HG03175 (cell line): ENCODE measurements at regions not wholly inside any gene's neighbourhood (a gene's known extent, or its start where the extent isn't known, plus 50 kb on each side); places are given as distances from the start of the nearest gene placed in this dataset.
"Not testable (repeated sequence)": the region's sequence is repeated elsewhere in the genome, so short reads cannot be mapped to it uniquely, and the experiment has no call there.

Experiments
- ATAC-seq: cut with Tn5 transposase; IDR thresholded peaks from one replicate; pipeline ENCODE4 v1.9.1; 2021; ENCODE audit warnings: mild to moderate bottlenecking, moderate library complexity; ENCODE audit not compliant: unreplicated experiment

DNA sequence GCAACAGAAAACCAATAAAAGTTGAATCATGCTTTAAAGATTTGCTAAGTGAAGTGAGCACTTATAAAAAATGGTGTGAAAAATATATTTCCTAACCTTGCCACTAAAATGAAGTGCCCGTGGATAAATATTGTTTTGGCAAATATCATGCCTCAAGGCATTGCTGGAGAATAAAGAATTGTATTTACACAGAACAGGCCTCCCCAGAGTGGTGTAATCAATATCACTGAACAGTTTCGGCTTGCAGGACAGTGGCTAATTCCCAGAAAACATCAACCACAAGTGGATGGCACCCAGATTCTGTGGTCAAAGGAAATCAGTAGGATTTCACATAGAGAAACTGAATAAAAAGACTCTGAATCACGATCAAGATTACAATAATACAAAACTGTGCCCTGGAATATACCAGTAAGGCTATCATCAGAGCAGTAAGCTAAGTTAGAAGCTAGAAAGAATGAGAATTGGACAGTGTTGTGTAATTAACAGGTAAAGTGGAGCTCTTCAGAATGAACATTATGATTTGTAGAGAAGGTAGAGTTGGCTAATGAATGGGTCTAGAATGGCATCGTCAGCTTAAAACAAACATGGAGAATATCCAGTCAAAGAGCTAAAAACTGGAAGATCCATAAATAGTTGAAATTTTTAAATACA lies 1026.9 kb upstream of the ADGRB3 start:
- no peak for ATAC-seq

DNA sequence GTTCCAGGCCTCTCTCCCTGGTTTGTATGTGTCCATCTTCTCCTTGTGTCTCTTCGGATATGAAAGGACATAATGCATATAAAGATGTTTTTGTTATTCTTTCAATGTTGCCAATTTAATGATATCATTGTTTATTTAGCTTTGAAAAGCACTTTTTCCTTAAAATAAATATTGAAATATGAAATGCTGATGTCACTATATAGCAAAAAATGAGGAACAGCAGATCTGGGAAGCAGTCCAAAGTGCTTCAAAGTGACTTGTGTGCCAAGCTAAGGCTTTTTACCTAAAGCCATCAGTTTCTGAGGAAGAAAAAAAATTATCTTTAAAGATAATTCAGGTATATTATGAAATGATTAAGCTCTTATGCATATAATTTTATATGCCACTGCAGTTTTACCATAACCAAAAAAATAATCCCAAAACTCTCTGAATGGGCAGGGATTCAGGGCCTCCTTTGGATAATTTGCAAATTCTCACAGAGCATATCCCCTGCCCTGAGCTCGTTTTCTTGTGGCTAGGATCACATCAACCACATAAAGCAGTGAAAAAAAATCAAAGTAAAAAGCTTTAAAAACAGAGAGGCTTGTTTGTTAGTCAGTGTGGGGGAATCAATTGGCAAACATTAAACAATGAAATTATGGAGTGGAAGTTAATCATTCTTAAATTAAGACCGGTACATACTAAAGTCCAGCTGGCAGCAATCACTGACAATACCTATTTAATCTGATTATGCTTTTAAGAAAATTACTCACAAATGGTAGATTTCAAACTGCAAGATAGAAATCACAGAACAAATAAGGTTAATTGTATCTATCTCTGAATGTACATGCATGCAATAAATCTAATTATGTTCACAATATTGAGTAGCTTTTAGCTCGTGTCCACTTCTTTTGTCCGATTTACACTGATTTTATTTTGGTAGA lies 1027.9 kb upstream of the ADGRB3 start:
- ATAC-seq: no peak

DNA sequence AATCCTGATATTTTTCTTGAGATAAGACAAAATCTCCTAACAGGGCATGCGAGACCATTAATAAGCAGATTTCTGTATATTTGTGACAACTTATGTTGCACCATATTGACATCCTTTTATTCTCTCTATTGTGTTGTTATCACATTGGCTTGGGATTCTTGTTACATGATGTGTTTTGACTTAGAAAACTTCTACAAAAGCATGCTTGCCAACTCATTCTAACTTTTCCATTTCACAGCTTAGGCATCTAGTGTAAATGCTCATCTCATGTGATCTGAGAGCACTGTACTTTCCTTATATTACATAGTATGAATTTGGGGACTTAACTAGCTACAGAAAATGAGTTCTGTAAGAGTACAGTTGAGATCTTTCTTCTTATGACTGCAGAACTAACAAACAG lies 1040.7 kb upstream of the ADGRB3 start:
- no peak for ATAC-seq

DNA sequence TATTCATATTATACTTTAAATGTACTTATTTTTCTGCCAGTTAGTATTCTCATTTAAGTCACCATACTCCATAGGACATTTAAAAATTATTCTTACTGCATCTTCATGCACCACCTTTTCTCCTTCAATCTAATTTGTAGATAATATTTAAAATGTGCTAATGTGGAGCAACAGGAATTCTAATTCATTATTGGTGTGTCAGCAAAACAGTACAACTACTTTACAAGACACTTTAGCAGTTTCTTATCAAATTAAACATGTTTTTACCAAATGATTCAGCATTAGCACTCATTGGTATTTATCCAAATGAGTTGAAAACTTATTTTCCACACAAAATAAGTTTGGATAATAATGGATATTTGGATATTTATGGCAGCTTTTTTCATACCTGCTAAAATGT lies 1041.8 kb upstream of the ADGRB3 start:
- ATAC-seq: no peak

DNA sequence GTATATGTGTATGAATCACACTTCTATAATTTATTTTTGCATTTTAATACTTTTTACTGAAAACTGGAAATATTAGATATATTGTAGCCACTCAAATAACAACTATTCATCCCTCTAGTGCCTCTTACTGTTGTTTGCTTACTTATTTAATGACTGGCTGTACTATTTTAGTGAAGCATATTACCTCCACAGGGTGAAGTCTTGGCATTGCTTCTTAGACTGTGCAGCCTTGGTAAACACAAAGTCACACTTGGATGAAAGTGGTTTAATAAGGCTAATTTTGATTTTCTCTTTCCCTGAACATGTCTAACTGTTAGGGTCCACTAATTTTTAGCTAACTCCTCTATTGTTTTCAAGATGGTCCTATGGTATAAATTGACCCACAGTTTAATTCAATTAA lies 1043.2 kb upstream of the ADGRB3 start:
- no peak for ATAC-seq

DNA sequence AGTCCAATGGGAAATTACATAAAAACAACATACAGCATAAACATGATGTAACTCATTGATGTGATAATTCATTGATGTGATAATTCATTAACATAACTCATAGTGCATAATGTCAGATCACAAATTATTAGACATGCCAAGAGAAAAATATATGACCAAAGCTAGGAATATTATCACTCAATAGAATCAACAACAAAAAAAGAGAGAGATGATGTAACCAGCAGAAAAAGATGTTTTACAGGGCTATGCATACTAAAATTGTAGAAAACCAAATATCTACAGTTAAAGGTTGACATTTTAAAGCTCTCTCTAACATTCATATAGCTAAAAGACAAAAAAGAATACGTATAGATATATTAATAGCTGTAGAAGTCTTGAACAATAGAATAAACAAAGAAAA lies 1067.2 kb upstream of the ADGRB3 start:
- ATAC-seq: no peak

DNA sequence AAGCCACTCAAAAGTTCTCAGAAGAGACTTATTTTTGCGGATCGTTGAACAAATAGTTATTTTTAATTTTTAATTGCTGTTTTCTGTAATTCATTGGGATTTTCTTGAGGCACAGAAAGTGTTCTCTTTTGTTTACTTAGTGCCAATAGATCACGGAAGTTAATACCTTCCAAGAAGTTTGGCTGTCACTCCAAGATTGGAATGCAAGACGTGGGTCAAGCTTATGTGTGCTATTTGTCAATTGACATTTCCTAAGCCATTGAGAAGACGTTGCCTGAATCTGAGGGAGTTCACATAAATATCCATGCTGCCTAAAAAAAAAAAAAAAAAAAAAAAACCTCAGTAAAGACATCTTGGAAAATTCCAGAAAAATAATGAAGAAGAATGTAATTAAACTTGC lies 1071.4 kb upstream of the ADGRB3 start:
- no peak for ATAC-seq

DNA sequence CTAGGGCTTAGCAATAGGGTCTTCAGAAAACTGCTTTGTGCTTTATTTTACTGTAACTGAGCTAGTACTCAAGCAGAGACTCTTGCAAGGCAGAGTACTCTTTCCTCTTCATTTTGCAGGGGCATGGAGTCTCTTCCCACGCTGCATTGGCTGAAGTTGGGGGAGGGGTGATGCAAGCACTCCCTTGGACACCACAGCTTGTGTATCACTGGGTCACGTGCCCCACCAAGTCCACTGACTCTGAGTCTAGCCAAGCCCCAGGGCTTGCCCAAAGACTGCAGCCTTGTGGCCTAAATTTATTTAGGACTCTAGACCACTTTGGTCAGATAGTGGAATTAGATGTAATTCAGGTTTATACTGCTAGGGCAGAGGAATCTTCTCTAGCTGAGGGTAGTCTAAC lies 1075.0 kb upstream of the ADGRB3 start:
- no peak for ATAC-seq

DNA sequence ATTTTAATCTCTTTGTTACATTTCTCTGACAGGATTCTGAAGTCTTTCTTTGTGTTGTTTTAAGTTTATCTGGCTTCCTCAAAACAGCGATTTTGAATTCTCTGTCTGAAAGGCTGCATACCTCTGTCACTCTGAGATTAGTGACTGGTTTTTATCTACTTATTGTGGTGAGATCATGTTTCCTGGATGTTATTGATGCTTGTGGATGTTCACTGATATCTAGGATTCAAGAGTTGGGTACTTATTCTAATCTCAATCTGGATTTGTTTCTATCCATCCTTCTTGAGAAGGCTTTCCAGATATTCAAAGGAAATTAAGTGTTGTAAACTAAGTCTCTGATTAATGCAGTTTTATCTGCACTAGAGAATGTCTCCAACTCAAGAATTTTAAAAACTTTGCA lies 1076.1 kb upstream of the ADGRB3 start:
- ATAC-seq: no peak

DNA sequence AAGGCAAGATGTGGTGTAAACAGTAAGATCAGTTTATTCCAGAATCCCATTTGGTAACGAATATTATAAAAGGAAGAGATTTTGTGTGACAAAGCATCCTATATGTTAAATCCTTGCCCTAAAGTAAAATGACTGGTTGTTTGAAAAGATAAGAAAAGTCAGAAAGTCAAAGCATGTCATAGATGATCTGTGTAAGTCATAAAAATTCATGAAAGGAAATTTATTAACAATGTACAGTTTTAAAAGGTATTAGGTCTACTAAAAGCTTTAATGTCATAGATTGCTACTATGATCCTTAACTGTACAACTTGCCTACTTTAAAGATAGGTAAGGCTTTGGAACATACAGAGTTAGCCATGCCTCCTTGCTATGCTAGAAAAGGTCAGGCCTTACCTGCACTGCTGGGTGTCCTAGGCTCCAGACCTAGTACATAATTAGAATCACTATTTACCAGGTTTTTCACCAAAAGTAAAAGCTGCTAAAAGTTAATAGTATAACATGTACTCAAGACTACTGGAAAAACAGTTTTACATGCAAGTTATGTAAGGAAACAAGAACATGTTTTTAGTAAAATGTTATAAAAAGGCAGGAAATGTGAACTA lies 1090.1 kb upstream of the ADGRB3 start:
- no peak for ATAC-seq

DNA sequence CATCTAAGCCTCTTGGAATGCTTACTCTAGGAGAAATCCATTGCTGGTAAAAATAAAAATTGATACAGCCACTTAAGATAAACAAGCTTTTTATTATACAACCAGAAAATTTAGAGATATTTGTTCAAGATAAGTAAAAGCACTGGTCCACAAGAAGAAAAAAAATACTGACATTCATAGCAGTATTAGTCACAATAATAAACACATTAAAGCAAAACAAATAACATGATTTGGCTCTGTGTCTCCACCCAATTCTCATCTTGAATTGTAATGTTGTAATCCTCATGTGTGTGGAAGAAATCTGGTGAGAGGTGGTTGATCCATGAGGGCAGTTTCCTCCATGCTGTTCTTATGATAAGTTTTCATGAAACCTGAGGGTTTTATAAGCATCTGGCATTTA lies 1093.5 kb upstream of the ADGRB3 start:
- ATAC-seq: no peak

DNA sequence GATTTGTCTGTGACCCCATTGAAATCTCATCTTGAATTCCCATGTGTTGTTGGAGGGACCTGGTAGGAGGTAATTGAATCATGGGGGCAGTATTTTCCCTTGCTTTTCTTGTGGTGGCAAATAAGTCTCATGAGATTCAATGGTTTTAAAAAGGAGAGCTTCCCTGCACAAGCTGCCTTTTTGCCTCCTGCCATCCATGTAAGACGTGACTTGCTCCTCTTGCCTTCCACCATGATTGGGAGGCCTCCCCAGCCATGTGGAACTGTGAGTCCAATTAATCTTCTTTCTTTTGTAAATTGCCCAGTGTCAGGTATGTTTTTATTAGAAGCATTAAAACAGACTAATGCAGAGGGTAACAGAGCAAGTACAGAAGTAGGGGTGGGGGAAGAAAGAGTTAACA lies 1097.0 kb upstream of the ADGRB3 start:
- ATAC-seq: no peak

DNA sequence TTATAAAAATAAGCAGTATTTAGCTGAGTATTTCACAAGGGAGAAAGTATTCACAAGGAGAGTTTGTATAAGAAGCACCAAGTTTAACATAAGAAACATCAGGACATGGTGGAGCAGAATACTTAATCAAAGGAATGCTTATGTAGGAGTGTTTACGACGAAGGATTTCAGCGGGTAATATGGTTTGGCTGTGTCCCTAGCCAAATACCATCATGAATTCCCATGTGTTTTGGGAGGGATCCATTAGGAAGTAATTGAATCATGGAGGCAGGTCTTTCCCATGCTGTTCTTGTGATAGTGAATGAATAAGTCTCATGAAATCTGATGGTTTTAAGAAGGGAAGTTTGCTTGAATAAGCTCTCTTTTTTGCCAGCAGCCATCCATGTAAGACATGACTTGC lies 1099.1 kb upstream of the ADGRB3 start:
- ATAC-seq: no peak

DNA sequence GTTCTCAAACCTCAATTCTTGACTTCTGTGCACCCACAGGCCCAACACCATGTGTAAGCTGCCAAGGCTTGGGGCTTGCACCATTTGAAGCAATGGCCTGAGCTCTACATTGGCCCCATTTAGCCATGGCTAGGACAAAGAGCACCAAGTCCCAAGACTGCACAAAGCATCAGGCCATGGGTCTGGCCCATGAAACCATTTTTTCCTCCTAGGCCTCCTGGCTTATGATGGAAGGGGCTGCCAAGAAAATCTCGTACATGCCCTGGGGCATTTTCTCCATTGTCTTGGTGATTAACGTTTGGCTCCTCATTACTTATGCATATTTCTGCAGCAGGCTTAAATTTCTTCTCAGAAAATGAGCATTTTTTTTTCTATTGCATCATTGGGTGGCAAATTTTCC lies 1128.7 kb upstream of the ADGRB3 start:
- no peak for ATAC-seq

DNA sequence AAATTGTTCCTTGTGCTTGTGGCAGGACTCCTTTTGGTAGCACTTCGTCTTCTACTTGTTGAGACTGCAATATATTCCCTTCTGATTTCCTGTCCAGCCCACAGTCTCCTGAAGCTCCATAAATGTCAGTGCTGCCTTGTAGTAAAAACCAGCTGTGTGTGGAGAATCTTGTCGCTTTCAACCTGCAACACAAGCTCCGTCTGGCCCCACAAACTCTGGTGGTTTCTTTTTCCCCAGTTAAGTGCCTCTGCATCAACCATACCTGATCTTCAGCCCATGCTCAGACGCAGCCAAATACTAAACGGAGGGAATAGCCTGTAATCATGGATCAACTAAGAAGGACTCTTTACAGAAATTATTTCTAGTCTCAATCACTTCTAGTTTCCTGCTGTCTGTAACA lies 1133.3 kb upstream of the ADGRB3 start:
- ATAC-seq: no peak

DNA sequence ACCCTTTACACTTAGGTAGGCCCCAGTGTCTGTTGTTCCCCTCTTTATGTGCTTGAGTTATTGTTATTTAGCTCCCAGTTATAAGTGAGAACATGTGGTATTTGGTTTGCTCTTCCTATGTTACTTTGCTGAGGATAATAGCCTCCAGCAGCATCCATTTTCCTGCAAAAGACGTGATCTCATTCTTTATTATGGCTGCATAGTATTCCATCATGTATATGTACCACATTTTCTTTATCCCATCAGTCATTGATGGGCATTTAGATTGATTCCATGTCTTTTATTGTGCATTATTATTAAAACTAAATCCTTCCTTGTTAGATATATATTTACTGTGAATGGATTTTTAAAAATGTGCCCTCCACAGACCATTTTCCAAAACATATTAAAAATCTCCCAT lies 1137.3 kb upstream of the ADGRB3 start:
- no peak for ATAC-seq

DNA sequence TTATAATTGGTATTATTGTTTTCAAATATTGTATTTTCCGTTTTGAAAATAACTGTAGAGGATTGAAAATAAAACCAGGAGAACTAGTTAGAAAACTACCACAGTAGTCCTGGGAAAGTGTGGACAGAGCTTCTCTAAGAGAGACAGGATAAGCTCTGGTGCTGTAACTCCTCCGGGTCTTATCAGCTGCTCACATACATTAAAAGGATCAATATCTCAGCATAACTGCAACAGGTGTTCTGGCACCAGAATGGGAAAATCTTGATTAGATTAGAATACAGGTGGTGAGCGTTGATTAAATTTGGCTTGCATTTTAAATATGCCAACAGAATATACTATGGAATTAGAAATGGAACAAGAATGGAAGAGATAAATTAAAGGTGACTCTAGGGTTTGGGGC lies 1138.9 kb upstream of the ADGRB3 start:
- no peak for ATAC-seq

DNA sequence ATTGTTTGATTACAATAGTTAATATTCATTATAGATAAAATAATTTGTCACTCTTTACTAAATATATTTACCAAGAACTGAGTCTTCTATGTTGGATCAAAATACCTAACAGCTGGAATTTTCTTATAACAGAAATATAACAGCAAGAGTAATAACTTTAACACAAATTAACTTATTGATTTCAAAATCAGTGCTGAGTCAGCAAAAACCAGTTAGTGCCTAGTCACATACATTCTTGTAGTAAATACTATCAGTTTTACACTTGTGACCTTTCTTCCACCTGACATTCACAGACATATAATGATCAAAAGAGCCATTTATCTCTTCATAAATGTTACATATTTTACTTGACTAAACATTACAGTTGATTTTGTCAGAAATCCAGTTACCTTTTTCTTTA lies 1141.4 kb upstream of the ADGRB3 start:
- ATAC-seq: no peak

DNA sequence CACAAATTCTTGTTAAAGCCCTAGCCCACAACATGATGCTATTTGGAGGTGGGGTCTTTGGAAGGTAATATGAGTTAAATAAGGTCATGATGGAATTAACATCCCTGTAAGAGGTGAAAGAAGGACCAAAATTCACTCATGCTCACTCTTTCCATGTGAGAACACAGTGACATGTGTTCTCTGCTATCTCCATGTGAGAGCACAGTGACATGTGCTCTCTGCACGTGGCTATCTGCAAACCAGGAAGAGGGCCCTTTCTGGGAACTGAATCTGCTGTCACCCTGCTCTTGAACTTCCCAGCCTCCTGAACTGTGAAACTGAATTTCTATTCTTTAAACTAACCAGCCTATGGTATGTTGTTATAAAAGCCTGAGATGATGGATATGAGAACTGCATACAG lies 1159.4 kb upstream of the ADGRB3 start:
- ATAC-seq: no peak

DNA sequence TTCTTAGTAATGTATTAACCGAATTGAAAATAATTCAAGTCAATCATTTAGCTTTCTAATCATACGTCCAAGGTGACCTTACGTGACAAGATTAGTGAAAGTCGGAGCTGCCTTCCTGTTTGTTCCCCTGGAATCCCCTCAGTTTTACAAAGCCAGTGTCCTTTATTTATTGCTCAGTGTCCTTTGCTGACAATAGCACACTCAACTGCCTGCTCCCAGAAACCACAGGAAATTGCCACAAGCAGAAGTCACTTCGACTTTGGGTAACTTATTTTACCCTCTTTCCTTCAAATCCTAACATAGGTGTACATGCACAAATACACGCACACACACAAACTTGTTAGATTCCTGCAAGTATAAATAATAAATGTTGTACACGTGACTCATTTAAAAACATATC lies 1167.7 kb upstream of the ADGRB3 start:
- no peak for ATAC-seq

DNA sequence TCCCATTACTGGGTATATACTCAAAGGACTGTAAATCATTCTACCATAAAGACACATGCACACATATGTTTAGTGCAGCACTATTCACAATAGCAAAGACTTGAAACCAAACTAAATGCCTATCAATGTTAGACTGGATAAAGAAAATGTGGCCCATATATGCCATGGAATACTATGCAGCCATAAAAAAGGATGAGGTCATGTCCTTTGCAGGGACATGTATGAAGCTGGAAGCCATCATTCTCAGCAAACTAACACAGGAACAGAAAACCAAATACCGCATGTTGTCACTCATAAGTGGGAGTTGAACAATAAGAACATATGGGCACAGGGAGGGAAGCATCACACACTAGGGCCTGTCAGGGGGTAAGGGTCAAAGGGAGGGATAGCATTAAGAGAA lies 1172.4 kb upstream of the ADGRB3 start:
- not testable (repeated sequence) for ATAC-seq

DNA sequence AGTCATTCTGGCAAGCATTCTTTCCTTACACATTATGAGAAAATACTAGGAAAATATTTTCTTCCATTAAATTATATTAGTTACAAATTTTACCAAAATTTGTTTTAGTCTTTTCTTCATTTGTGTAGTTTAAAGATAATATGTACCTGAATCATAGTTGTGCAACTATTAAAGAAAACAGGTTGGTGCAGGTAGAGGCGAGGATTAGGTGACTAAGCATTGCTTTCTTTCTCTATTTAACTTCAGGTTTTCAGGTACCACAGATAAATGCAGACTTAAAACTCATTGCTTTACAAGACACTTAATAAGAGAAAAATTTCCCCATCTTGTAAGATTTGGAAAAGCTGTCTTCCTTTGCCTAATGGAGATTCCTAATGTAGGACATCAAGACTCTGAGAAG lies 1175.5 kb upstream of the ADGRB3 start:
- ATAC-seq: no peak
